Natural killer cell treated with Interleukin-12 subunit alpha and Interleukin-12 subunit beta and Interleukin-15 and Interleukin-18, amount 100 ng/mL, for 72 hours (primary cell): ENCODE measurements at regions not wholly inside any gene's neighbourhood (a gene's known extent, or its start where the extent isn't known, plus 50 kb on each side); places are given as distances from the start of the nearest gene placed in this dataset.
"Not testable (repeated sequence)": the region's sequence is repeated elsewhere in the genome, so short reads cannot be mapped to it uniquely, and the experiment has no call there.

Source experiments
- ATAC-seq, 2 donors: fragments of 150-1000 bp; cut with Tn5 transposase in 1 of 2; sonication (Bioruptor Pico), chemical (Tn5 transposase) in 1 of 2; 2 replicates each; pipeline ENCODE4 v1.10.0; 2021
- DNase-seq: peaks from one replicate; pipeline ENCODE4 v3.0.0; 2022; ENCODE audit warnings: low spot score
- H3K27ac Mint-ChIP-seq, 2 donors: 1 replicate in 1 of 2; 2 replicates in 1 of 2; pipeline ENCODE4 v1.8.0; 2022; ENCODE audit warnings: mixed read lengths in 2 of 2, mild to moderate bottlenecking in 1 of 2, moderate library complexity in 1 of 2
- H3K27me3 Mint-ChIP-seq, 2 donors: 1 replicate in 1 of 2; 2 replicates in 1 of 2; pipeline ENCODE4 v1.8.0; 2022; ENCODE audit warnings: mixed read lengths in 2 of 2
- H3K36me3 Mint-ChIP-seq: one replicate; pipeline ENCODE4 v1.8.0; 2022; ENCODE audit warnings: mixed read lengths
- H3K4me1 Mint-ChIP-seq, 2 donors: 1 replicate in 1 of 2; 2 replicates in 1 of 2; pipeline ENCODE4 v1.8.0; 2022; ENCODE audit warnings: low read depth in 2 of 2, mixed read lengths in 2 of 2, mild to moderate bottlenecking in 1 of 2
- H3K4me3 Mint-ChIP-seq: one replicate; pipeline ENCODE4 v1.8.0; 2022; ENCODE audit warnings: mixed read lengths
- H3K9me3 Mint-ChIP-seq: 2 replicates; pipeline ENCODE4 v1.8.0; 2022; ENCODE audit warnings: mixed read lengths

DNA sequence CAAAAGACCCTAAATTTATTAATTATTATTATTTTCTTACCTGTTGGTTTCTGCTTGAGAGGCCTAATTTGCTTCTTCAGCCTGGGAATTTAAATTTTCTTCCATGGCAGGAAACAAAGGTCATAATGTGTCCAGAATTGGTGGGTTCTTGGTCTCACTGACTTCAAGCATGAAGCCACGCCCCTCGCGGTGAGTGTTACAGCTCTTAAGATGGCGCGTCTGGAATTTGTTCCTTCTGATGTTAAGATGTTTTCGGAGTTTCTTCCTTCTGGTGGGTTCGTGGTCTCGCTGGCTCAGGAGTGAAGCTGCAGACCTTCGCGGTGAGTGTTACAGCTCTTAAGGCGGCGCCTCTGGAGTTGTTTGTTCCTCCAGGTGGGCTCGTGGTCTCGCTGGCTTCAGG, 998.7 kb upstream of the SPRY2 start:
- peaks cover 21% of the 10 kb centered on the region for H3K9me3 Mint-ChIP-seq
- H3K4me3 Mint-ChIP-seq, H3K36me3 Mint-ChIP-seq, DNase-seq, ATAC-seq, H3K4me1 Mint-ChIP-seq, H3K27me3 Mint-ChIP-seq, H3K27ac Mint-ChIP-seq: not testable (repeated sequence)

DNA sequence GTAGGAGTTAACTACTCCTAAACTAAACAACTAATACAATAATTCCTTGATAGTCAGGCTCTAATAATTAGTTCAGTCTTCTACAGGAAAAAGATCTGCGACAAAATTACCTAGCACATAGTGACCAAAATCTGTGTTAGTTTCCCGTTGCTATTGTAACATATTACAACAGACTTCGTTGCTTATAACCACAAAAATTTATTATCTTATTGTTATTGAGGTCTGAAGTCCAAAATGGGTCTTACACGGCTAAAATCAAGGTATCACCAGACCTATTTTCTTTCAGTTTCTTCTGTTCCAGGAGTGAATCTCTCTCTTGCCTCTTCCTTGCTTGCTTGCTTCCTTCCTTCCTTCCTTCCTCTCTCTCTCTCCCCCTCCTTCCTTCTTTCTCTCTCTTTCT, 993.6 kb upstream of the SPRY2 start:
- Mint-ChIP-seq H3K27ac (no peak overlapping the region), H3K9me3 (peaks cover 10% of the 10 kb centered on the region), H3K4me1 (no peaks in the 10 kb centered on the region), H3K27me3 (no peaks in the 10 kb centered on the region), H3K4me3 (no peak overlapping the region), H3K36me3 (no peaks in the 10 kb centered on the region)
- DNase-seq (no peak), ATAC-seq (no peak)

DNA sequence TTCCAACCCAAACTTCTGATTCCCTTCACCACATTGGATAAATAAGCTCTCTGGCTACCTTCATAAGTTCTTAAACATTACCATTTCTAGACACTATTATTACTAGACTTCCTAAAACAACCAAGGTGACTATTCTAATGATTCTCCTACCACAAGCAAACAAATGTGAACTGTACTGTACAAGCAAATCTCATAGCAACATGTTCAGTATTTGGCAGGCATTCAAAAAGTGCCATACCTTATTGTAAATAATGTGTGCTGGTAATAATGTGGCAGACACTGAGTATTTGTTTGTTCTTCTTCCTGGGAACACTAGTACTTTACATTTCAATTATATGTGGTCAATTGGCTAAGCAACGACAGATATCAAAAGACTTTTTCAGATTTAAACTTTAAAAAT, 986.0 kb upstream of the SPRY2 start:
- Mint-ChIP-seq H3K27ac (no peak overlapping the region), H3K36me3 (no peaks in the 10 kb centered on the region), H3K9me3 (peaks cover 8% of the 10 kb centered on the region), H3K27me3 (no peaks in the 10 kb centered on the region), H3K4me3 (no peak overlapping the region), H3K4me1 (no peaks in the 10 kb centered on the region)
- ATAC-seq (no peak), DNase-seq (no peak)

DNA sequence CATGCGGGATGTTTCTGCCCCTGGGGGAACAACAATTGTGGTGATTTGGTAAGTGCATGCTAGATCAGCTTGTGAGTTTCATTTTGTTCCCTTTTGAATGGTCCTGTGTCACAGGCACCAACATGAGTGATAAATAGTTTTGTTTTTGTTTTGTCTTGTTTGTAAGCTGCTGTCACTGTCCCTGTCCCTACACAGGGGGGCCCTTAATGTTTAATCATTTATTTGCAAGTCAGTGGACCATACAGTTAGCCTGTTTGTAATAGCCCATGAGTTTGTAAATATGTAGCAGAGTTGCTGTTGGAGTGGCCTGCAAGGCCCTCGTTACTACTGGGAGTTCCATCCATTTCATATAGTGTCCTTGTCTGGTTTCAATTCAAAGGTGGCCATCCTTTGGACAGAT, 979.6 kb upstream of the SPRY2 start:
- ATAC-seq (no peak), DNase-seq (no peak)
- no peak overlapping the region for H3K27ac Mint-ChIP-seq
- H3K36me3 Mint-ChIP-seq, result no peaks in the 10 kb centered on the region
- no peaks in the 10 kb centered on the region for H3K4me1 Mint-ChIP-seq
- peaks cover 10% of the 10 kb centered on the region for H3K9me3 Mint-ChIP-seq
- no peak overlapping the region for H3K4me3 Mint-ChIP-seq
- H3K27me3 Mint-ChIP-seq, result no peaks in the 10 kb centered on the region

DNA sequence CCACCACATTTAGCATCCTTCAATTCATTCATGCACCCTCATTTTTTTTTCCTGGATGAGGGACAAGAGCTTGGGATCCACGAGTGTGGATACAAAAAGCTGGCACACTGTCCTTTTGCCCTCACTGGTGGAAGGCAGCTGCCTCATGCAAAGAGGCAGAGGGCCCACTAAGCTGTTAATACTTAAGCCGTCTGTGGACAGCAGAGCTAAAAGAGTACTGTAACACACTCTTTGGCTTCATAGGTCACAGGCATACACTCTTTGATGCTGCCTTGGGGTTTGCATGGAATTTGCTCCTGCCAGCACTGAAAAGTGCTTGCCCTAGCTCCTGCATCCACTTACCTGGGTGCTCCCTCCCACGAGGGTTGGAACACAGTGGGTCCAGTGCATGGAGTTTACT, 978.4 kb upstream of the SPRY2 start:
- Mint-ChIP-seq H3K27ac (no peak overlapping the region), H3K36me3 (no peaks in the 10 kb centered on the region), H3K9me3 (peaks cover 11% of the 10 kb centered on the region), H3K27me3 (no peaks in the 10 kb centered on the region), H3K4me3 (no peak overlapping the region), H3K4me1 (no peaks in the 10 kb centered on the region)
- DNase-seq (no peak), ATAC-seq (no peak)

DNA sequence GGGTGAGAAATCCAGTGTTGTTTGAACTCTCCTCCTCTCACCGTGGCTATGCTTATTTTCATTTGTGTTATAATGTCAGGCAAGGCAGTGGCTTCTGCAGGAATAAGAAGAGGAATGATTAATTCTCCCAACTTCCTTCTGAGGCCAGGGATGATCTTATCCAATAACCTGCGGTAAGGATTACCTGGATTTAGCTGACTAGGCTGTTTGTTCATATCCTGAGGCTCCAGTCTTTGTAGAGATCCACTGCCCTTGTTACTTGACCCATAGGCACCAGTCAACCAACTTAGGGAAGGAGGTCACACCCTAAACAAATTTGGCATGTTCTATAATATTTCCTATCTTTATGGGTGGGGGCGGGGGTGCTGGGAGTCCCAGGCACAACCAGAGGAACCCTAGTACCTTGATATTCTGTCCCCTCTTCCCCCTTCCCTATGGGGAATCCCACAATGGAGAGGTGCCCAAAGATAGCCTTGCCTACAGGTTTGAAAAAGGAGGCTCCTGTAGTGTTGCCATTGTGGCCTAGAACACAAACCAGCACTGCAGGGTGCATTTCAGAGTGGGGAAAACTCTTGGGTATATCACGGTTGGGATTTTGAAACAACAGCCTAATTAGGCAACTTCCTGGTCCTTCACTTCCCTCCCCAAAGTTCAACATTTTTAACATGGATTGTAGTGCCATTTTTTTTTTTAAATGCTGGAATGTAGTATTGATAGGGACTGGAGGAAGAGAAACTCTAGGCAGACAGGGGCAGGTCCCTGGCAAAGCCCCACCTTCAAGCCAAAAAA, 977.5 kb upstream of the SPRY2 start:
- no peak for DNase-seq
- Mint-ChIP-seq H3K4me3 (no peak overlapping the region), H3K36me3 (no peaks in the 10 kb centered on the region), H3K27me3 (no peaks in the 10 kb centered on the region), H3K27ac (no peak overlapping the region), H3K9me3 (peaks cover 7% of the 10 kb centered on the region), H3K4me1 (no peaks in the 10 kb centered on the region)
- no peak for ATAC-seq

DNA sequence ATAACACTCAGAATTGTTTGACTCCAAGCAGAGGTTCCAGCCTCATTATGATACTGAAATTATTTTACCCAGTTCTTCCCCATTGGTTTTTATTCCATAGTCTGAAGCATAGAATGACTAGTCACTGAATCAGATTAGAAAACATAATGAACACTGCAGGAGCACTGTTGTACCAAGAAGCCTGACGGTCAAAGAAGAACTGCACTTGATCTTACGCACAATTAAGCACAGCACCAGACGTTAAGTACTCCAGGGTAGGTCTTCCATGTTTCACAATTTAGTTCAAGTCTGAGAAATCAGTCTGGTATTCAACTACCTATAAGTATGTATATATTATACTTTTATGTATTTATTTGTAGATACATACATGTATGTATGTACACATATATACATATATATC, 973.5 kb upstream of the SPRY2 start:
- Mint-ChIP-seq H3K27me3 (no peaks in the 10 kb centered on the region), H3K4me3 (no peak overlapping the region), H3K36me3 (no peaks in the 10 kb centered on the region), H3K9me3 (peaks cover 5% of the 10 kb centered on the region), H3K27ac (no peak overlapping the region), H3K4me1 (no peaks in the 10 kb centered on the region)
- ATAC-seq, result no peak
- no peak for DNase-seq

DNA sequence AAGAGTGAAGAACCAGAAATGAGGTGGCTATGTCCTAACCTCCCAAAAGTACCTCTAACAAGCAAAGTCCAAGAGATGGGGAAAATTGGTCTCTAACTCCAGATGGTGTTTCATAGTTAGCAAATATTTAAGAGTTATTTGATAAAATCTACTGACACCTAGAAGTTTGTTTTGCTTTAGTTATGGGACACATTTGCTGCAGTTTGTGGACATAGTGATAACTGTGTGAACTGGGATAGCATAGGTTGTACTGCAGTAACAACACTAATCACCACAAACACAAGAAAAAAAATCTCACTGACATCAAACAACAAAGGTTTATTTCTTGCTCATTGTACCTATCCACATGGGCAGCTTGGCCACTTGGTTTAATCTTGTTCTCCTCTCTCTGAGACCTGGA, 965.0 kb upstream of the SPRY2 start:
- H3K4me3 Mint-ChIP-seq, result no peak overlapping the region
- H3K36me3 Mint-ChIP-seq, result no peaks in the 10 kb centered on the region
- H3K27ac Mint-ChIP-seq, result no peak overlapping the region
- peaks cover 11% of the 10 kb centered on the region for H3K9me3 Mint-ChIP-seq
- H3K4me1 Mint-ChIP-seq, result no peaks in the 10 kb centered on the region
- DNase-seq (no peak), ATAC-seq (no peak)
- no peaks in the 10 kb centered on the region for H3K27me3 Mint-ChIP-seq

DNA sequence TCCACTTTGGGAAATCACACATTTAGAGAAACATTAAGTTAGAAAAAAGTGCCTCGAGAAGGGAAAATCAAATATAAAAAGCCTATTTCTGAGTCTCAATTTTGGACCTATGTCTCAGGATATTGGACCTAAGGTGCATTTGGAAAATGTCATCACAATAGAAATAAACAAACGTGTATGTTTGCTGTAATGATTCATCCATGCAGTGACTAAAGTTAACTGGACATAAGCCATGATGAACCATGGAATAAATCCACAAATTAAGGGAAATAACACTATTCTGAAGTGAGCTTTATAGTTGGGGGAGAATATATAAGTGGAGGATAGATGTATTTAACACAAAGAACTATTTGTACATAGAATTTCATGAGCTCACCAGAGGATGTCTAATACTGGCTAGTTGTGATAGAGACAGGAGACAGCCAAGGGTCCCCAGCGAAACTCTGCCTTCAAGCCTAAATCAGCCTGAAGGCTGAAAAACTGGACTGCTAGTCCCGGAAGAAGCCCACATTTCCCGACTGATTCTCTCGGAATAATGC, 963.3 kb upstream of the SPRY2 start:
- Mint-ChIP-seq H3K36me3 (no peaks in the 10 kb centered on the region), H3K4me1 (no peaks in the 10 kb centered on the region), H3K27ac (no peak overlapping the region), H3K9me3 (peaks cover 11% of the 10 kb centered on the region), H3K4me3 (no peak overlapping the region), H3K27me3 (no peaks in the 10 kb centered on the region)
- DNase-seq (no peak), ATAC-seq (no peak)

DNA sequence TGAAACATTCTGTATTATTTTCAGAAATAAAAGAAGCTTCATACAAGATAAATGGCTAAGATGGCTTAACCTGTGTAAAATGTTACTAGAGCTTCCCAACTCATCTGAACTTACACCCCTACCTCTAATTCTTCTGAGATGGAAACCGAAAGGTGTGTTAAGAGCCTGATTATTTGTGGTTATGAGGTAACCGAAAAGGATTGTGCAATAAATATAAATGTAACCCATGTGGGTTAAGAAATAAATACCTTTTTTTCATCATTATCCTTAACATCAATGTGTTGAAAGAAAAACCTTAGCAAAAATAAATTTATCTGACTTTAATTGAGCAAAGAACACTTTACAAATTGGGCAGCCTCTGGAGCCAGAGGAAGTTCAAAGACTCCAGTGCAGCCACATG, 961.8 kb upstream of the SPRY2 start:
- no peak for DNase-seq
- no peaks in the 10 kb centered on the region for H3K27me3 Mint-ChIP-seq
- H3K9me3 Mint-ChIP-seq, result peaks cover 11% of the 10 kb centered on the region
- no peaks in the 10 kb centered on the region for H3K36me3 Mint-ChIP-seq
- H3K4me3 Mint-ChIP-seq, result no peak overlapping the region
- ATAC-seq, result no peak
- no peaks in the 10 kb centered on the region for H3K4me1 Mint-ChIP-seq
- H3K27ac Mint-ChIP-seq, result no peak overlapping the region

DNA sequence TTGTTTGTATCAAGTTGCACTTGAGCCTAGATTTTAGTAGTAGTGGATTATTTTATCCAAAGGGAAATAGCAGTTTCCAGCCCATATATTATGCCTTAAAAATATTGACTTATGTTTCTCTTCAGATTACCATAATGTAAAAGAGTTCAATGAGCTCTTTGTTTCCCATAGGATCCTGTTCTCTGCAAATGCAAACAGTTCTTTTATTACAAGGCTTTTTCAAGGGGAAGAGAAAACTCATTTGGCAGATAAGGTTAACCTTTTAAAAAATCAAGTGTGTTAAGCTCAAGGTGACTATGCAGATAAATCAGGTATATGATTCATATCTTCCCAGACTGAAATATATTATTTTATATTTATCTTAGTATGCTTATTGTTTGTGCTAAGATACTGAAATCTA, 961.2 kb upstream of the SPRY2 start:
- Mint-ChIP-seq H3K27me3 (no peaks in the 10 kb centered on the region), H3K4me3 (no peak overlapping the region), H3K27ac (no peak overlapping the region), H3K4me1 (no peaks in the 10 kb centered on the region), H3K9me3 (peaks cover 11% of the 10 kb centered on the region), H3K36me3 (no peaks in the 10 kb centered on the region)
- no peak for DNase-seq
- no peak for ATAC-seq

DNA sequence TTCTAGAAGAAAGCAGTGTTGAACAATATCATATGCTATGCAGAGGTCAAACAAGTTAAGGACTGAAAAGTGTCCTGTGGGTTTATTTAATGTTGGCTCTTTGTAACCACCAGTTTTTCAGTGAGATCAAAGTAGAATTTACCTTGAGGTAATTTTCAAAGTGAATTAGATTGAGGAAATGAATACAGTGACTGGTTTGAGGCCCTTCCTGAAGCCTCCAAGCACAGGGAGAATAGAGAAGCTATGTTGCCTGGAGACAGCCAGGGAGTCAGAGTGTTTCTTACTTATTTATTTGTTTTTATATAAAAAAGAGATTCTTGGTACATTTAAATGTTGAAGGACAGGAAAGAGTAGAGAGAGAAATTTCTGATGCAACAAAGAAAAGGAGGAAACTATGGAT, 954.3 kb upstream of the SPRY2 start:
- no peak overlapping the region for H3K4me3 Mint-ChIP-seq
- ATAC-seq, result no peak

DNA sequence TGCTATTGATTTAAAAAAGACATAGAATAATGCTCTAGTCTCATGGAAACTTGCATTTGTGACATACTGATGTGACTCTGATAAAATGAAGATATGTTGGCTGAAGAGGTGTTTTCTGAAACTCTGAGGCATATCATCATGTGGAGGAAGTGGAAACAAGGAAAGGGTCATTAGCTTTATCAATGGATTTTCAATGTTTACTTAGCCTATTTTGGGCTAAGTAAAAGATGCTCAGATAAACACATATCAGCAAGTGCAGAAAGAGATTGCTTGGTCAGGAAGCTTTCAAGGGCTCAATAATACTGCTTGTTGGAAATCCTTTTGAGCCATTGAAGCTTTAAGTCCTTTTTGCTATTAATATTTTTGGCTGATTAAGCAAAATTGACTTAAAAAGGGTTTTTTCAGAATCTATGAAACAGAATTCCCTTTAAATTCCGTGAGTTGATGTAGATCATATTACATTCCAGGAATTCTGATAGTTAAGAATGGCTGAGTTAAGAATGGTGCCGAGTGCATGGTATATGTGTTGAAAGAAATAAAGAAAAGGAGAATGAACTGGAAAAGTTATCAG, 952.8 kb upstream of the SPRY2 start:
- Mint-ChIP-seq H3K4me3 (no peak overlapping the region), H3K9me3 (peaks cover 11% of the 10 kb centered on the region), H3K27me3 (no peaks in the 10 kb centered on the region), H3K4me1 (no peaks in the 10 kb centered on the region), H3K27ac (no peak overlapping the region), H3K36me3 (no peaks in the 10 kb centered on the region)
- DNase-seq, result no peak
- no peak for ATAC-seq

More for the DNA sequence above, 954.3 kb upstream of the SPRY2 start:
- H3K9me3 Mint-ChIP-seq, result peaks cover 11% of the 10 kb centered on the region
- no peak for DNase-seq
- H3K27me3 Mint-ChIP-seq, result no peaks in the 10 kb centered on the region
- H3K36me3 Mint-ChIP-seq, result no peaks in the 10 kb centered on the region
- no peak overlapping the region for H3K27ac Mint-ChIP-seq
- no peaks in the 10 kb centered on the region for H3K4me1 Mint-ChIP-seq

DNA sequence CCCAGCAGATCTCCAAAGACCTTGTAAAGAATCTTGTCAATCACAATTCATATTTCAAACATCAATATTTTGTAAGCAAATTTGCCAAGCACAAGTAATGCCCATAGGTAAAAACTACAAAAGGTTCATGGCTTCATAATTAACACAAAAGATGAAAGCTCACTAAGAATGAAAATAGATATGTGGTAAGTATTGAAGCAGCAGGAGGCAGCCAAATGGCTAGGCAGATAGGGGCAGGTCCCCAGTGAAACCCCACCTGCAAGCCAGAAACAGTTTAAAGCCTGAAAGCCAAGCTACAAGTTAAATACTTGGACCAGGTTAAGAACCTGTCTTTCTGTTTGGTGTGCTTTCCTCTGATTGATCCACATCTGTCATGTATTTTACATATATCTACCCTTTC, 942.6 kb upstream of the SPRY2 start:
- H3K36me3 Mint-ChIP-seq, result no peaks in the 10 kb centered on the region
- no peak for ATAC-seq
- H3K9me3 Mint-ChIP-seq, result peaks cover 16% of the 10 kb centered on the region
- DNase-seq, result no peak
- H3K27ac Mint-ChIP-seq, result no peak overlapping the region
- no peak overlapping the region for H3K4me3 Mint-ChIP-seq
- no peaks in the 10 kb centered on the region for H3K27me3 Mint-ChIP-seq
- no peaks in the 10 kb centered on the region for H3K4me1 Mint-ChIP-seq

DNA sequence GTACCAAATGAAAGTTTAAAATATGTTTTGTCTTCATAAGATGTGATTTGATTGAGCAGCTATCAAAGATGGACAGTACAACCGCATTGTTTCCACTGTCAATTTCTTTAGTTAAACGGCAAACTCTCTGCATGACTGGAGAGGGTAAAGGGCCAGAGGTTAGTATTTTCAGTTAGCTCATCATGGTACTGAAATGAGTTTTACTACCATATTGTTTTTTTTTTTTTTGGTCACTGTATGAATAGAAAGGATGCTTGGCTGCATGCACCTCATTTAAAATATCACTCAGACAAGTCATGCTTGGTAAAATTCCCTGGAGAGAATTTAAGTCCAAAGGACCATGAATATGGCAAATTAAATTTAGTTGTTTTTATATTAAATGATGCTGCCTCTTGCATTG, 942.1 kb upstream of the SPRY2 start:
- no peaks in the 10 kb centered on the region for H3K4me1 Mint-ChIP-seq
- DNase-seq (no peak), ATAC-seq (no peak)
- peaks cover 16% of the 10 kb centered on the region for H3K9me3 Mint-ChIP-seq
- H3K4me3 Mint-ChIP-seq, result no peak overlapping the region
- no peaks in the 10 kb centered on the region for H3K27me3 Mint-ChIP-seq
- H3K27ac Mint-ChIP-seq, result no peak overlapping the region
- H3K36me3 Mint-ChIP-seq, result no peaks in the 10 kb centered on the region
